ENCODE measurements at regions not wholly inside any gene's neighbourhood (a gene's known extent, or its start where the extent isn't known, plus 50 kb on each side); places are given as distances from the start of the nearest gene placed in this dataset.

- Histone ChIP-seq H3K9me3 (replicated peaks; ENCODE audit: control insufficient read depth, insufficient read depth, low read depth, low read length) (no peaks in the 10 kb centered on the region), H3K9ac (ENCODE audit: insufficient read depth in 1 of 2, low read depth in 2 of 2, low read length in 2 of 2) (no peak overlapping the region), H4K20me1 (replicated peaks; ENCODE audit: control insufficient read depth, insufficient read depth, low read length) (no peaks in the 10 kb centered on the region), H3K9me1 (ENCODE audit: control insufficient read depth, insufficient read depth, low read length) (no peaks in the 10 kb centered on the region), H3K36me3 (ENCODE audit: control insufficient read depth, insufficient read depth, low read length) (no peaks in the 10 kb centered on the region), H2AFZ (ENCODE audit: low read depth, low read length) (no peak overlapping the region), H3K27me3 (ENCODE audit: control insufficient read depth in 2 of 2, insufficient read depth in 2 of 2, low read length in 2 of 2) (no peaks in the 10 kb centered on the region), H3K4me3 (no peak overlapping the region), H3K79me2 (ENCODE audit: control insufficient read depth, insufficient read depth, low read length) (no peaks in the 10 kb centered on the region), H3K4me2 (ENCODE audit: insufficient read depth, low read length) (no peak overlapping the region), H3K4me1 (replicated peaks in 1 of 2; ENCODE audit: control insufficient read depth in 2 of 2, insufficient read depth in 2 of 2, low read length in 2 of 2) (no peaks in the 10 kb centered on the region), H3K27ac (ENCODE audit: extremely low read depth, low read depth, low read length) (no peak overlapping the region)
- in situ Hi-C loops (cut with MboI) (no loop called here), intact Hi-C loops (cut with micrococcal nuclease) (no loop called here)
- ATAC-seq (no peak), DNase-seq (ENCODE audit: extremely low read depth in 1 of 4, low spot score in 3 of 4) (no peak), FAIRE-seq (no peak)
- POLR2A ChIA-PET, result no interaction called here
- BruUV-seq (replicated peaks), result no TSS peak
- CTCF ChIA-PET (ENCODE audit: low intra/inter-chr PET ratio), result no interaction called here
- 0% methylated on average over 1 of the region's 1 CpG for WGBS (ENCODE audit: insufficient coverage, low coverage, missing lambda C conversion rate)
- TF ChIP-seq ZEB2 (IDR thresholded peaks at IDR 0.05) (no peak), ZBTB7A (IDR thresholded peaks at IDR 0.05; ENCODE audit: borderline replicate concordance, control insufficient read depth, low read depth, low read length) (no peak)
Observed at GRCh38 chr7:85356916-85357315, 170.1 kb upstream of the SEMA3D start.

- ATAC-seq, result no peak
- Histone ChIP-seq H3K9me1 (ENCODE audit: control insufficient read depth, insufficient read depth, low read length) (no peaks in the 10 kb centered on the region), H3K9me3 (replicated peaks; ENCODE audit: control insufficient read depth, insufficient read depth, low read depth, low read length) (peaks cover 2% of the 10 kb centered on the region; the same call in 1 of the 2 replicates), H3K36me3 (ENCODE audit: control insufficient read depth, insufficient read depth, low read length) (no peaks in the 10 kb centered on the region), H3K4me2 (ENCODE audit: insufficient read depth, low read length) (no peak overlapping the region), H3K79me2 (ENCODE audit: control insufficient read depth, insufficient read depth, low read length) (no peaks in the 10 kb centered on the region), H2AFZ (ENCODE audit: low read depth, low read length) (no peak overlapping the region), H3K4me1 (replicated peaks in 1 of 2; ENCODE audit: control insufficient read depth in 2 of 2, insufficient read depth in 2 of 2, low read length in 2 of 2) (no peaks in the 10 kb centered on the region), H3K27ac (ENCODE audit: extremely low read depth, low read depth, low read length) (no peak overlapping the region), H3K9ac (ENCODE audit: insufficient read depth in 1 of 2, low read depth in 2 of 2, low read length in 2 of 2) (no peak overlapping the region), H3K4me3 (no peak overlapping the region), H3K27me3 (ENCODE audit: control insufficient read depth in 2 of 2, insufficient read depth in 2 of 2, low read length in 2 of 2) (no peaks in the 10 kb centered on the region), H4K20me1 (replicated peaks; ENCODE audit: control insufficient read depth, insufficient read depth, low read length) (no peaks in the 10 kb centered on the region)
- ChIA-PET CTCF (ENCODE audit: low intra/inter-chr PET ratio) (no interaction called here), POLR2A (interaction anchor here (0.7 kb wide), 1 partner anchor 1505 kb away, joined by 3 read pairs; no protein-coding TSS in a partner anchor)
- intact Hi-C loops (cut with micrococcal nuclease) (no loop called here), in situ Hi-C loops (cut with MboI) (no loop called here)
- no peak for DNase-seq (ENCODE audit: extremely low read depth in 1 of 4, low spot score in 3 of 4)
- BruUV-seq (replicated peaks), result no TSS peak
- TF ChIP-seq ZNF23 (CRISPR knock-in tag; IDR thresholded peaks at IDR 0.05) (no peak), CBX8 (IDR thresholded peaks at IDR 0.05; ENCODE audit: borderline replicate concordance, extremely low read depth, low read depth, low read length, poor library complexity, severe bottlenecking) (no peak), SMARCB1 (IDR thresholded peaks at IDR 0.05; ENCODE audit: insufficient read length, low read depth) (no peak), TAF9B (IDR thresholded peaks at IDR 0.05; ENCODE audit: partially characterized antibody) (no peak), ZFX (CRISPR knock-in tag; IDR thresholded peaks at IDR 0.05) (no peak), KLF6 (CRISPR knock-in tag; IDR thresholded peaks at IDR 0.05; ENCODE audit: borderline replicate concordance) (no peak), FOXO4 (CRISPR knock-in tag; IDR thresholded peaks at IDR 0.05) (no peak), JUNB (CRISPR knock-in tag; conservative IDR thresholded peaks at IDR 0.05) (no peak), RAD51 (IDR thresholded peaks at IDR 0.05; ENCODE audit: borderline replicate concordance, low read depth) (no peak), RFX7 (CRISPR knock-in tag; IDR thresholded peaks at IDR 0.05) (no peak)
- no peak for FAIRE-seq
Observed at GRCh38 chr7:85343484-85343883, 156.6 kb upstream of the SEMA3D start.

Data from K562 (cell line).